HG03039 (cell line): ENCODE measurements at regions not wholly inside any gene's neighbourhood (a gene's known extent, or its start where the extent isn't known, plus 50 kb on each side); places are given as distances from the start of the nearest gene placed in this dataset.
A peak's percentile ranks its signal among the peaks of the same experiment; 100 is the strongest.
"Not testable (repeated sequence)": the region's sequence is repeated elsewhere in the genome, so short reads cannot be mapped to it uniquely, and the experiment has no call there.

ENCODE experiments used
- ATAC-seq: cut with Tn5 transposase; IDR thresholded peaks from one replicate; pipeline ENCODE4 v1.9.1; 2021; ENCODE audit warnings: mild to moderate bottlenecking, moderate library complexity; ENCODE audit not compliant: unreplicated experiment

- not testable (repeated sequence) for ATAC-seq
Measured at GRCh38 chr4:9604031-9604892, 160.0 kb downstream of the DEFB131A start.

GRCh38 chr4:9604893-9605190 lies 160.6 kb downstream of the DEFB131A start:
- not testable (repeated sequence) for ATAC-seq

GRCh38 chr4:9608300-9608699 lies 164.1 kb downstream of the DEFB131A start:
- no peak for ATAC-seq

- not testable (repeated sequence) for ATAC-seq
Measured at GRCh38 chr4:9610321-9610720, 166.1 kb downstream of the DEFB131A start.

GRCh38 chr4:9611101-9611500 lies 166.9 kb downstream of the DEFB131A start:
- no peak for ATAC-seq

- ATAC-seq, result not testable (repeated sequence)
Measured at GRCh38 chr4:9636411-9636810, 145.0 kb upstream of the DRD5 start.

- ATAC-seq, result not testable (repeated sequence)
Measured at GRCh38 chr4:9659678-9660077, 121.8 kb upstream of the DRD5 start.

- ATAC-seq, result not testable (repeated sequence)
Measured at GRCh38 chr4:9660955-9661354, 120.5 kb upstream of the DRD5 start.

- not testable (repeated sequence) for ATAC-seq
Measured at GRCh38 chr4:9670725-9671124, 110.7 kb upstream of the DRD5 start.

- ATAC-seq, result not testable (repeated sequence)
Measured at GRCh38 chr4:9677357-9677756, 104.1 kb upstream of the DRD5 start.

GRCh38 chr4:9679704-9680478 lies 101.5 kb upstream of the DRD5 start:
- no peak for ATAC-seq

- ATAC-seq, result not testable (repeated sequence)
Measured at GRCh38 chr4:9683174-9683573, 98.3 kb upstream of the DRD5 start.

- ATAC-seq, result not testable (repeated sequence)
Measured at GRCh38 chr4:9685016-9685415, 96.4 kb upstream of the DRD5 start.

GRCh38 chr4:9685692-9686091 lies 95.7 kb upstream of the DRD5 start:
- ATAC-seq, result no peak

- not testable (repeated sequence) for ATAC-seq
Measured at GRCh38 chr4:9690636-9691237, 90.7 kb upstream of the DRD5 start.

- peak; percentile 100 for ATAC-seq
Measured at GRCh38 chr4:9691238-9692065, 90.0 kb upstream of the DRD5 start.

- ATAC-seq, result not testable (repeated sequence)
Measured at GRCh38 chr4:9692791-9693491, 88.5 kb upstream of the DRD5 start.

- not testable (repeated sequence) for ATAC-seq
Measured at GRCh38 chr4:9694403-9694802, 87.0 kb upstream of the DRD5 start.

- ATAC-seq, result not testable (repeated sequence)
Measured at GRCh38 chr4:9695994-9696393, 85.4 kb upstream of the DRD5 start.

- not testable (repeated sequence) for ATAC-seq
Measured at GRCh38 chr4:9696561-9696960, 84.9 kb upstream of the DRD5 start.
